SIG-M5 (cell line): ENCODE measurements at regions not wholly inside any gene's neighbourhood (a gene's known extent, or its start where the extent isn't known, plus 50 kb on each side); places are given as distances from the start of the nearest gene placed in this dataset.
"Not testable (repeated sequence)": the region's sequence is repeated elsewhere in the genome, so short reads cannot be mapped to it uniquely, and the experiment has no call there.

Source experiments
- DNase-seq: peaks from one replicate; lab custom pipeline; 2025; lab: John Stamatoyannopoulos, UW

GRCh38 chr14:25699981-25700380 is 650.0 kb upstream of the STXBP6 start:
- no peak for DNase-seq

GRCh38 chr14:25698111-25698510 is 648.2 kb upstream of the STXBP6 start:
- DNase-seq = no peak

GRCh38 chr14:25696176-25696575 is 646.2 kb upstream of the STXBP6 start:
- DNase-seq = no peak

- DNase-seq = no peak
Observed at GRCh38 chr14:25685004-25685403, 635.1 kb upstream of the STXBP6 start.

- DNase-seq = no peak
Observed at GRCh38 chr14:25680934-25681333, 631.0 kb upstream of the STXBP6 start.

- not testable (repeated sequence) for DNase-seq
Observed at GRCh38 chr14:25680511-25680910, 630.6 kb upstream of the STXBP6 start.

- no peak for DNase-seq
Observed at GRCh38 chr14:25677111-25677510, 627.2 kb upstream of the STXBP6 start.

- DNase-seq = no peak
Observed at GRCh38 chr14:25667387-25667786, 617.4 kb upstream of the STXBP6 start.

GRCh38 chr14:25666877-25667276 is 616.9 kb upstream of the STXBP6 start:
- DNase-seq = no peak

GRCh38 chr14:25658988-25659387 is 609.0 kb upstream of the STXBP6 start:
- DNase-seq = no peak

- no peak for DNase-seq
Observed at GRCh38 chr14:25630447-25630846, 580.5 kb upstream of the STXBP6 start.

GRCh38 chr14:25628978-25629377 is 579.0 kb upstream of the STXBP6 start:
- no peak for DNase-seq

- no peak for DNase-seq
Observed at GRCh38 chr14:25628390-25628789, 578.4 kb upstream of the STXBP6 start.

GRCh38 chr14:25626986-25627385 is 577.0 kb upstream of the STXBP6 start:
- DNase-seq = no peak

GRCh38 chr14:25622763-25623162 is 572.8 kb upstream of the STXBP6 start:
- no peak for DNase-seq

- DNase-seq = no peak
Observed at GRCh38 chr14:25620515-25620914, 570.6 kb upstream of the STXBP6 start.

GRCh38 chr14:25615174-25615573 is 565.2 kb upstream of the STXBP6 start:
- DNase-seq = no peak

- no peak for DNase-seq
Observed at GRCh38 chr14:25607192-25607591, 557.2 kb upstream of the STXBP6 start.

GRCh38 chr14:25602106-25602505 is 552.2 kb upstream of the STXBP6 start:
- no peak for DNase-seq

GRCh38 chr14:25588751-25589150 is 538.8 kb upstream of the STXBP6 start:
- no peak for DNase-seq

- no peak for DNase-seq
Observed at GRCh38 chr14:25574628-25575325, 524.8 kb upstream of the STXBP6 start.

- DNase-seq = no peak
Observed at GRCh38 chr14:25570483-25570882, 520.5 kb upstream of the STXBP6 start.

GRCh38 chr14:25557466-25557865 is 507.5 kb upstream of the STXBP6 start:
- DNase-seq = no peak

- DNase-seq = no peak
Observed at GRCh38 chr14:25552826-25553225, 502.9 kb upstream of the STXBP6 start.
